Activated CD4-positive, alpha-beta memory T cell treated with anti-CD3 and anti-CD28 coated beads, Interleukin-2, amount 10 ng/mL, durations not matched to agents 7 days and 5 days (primary cell): ENCODE measurements at regions not wholly inside any gene's neighbourhood (a gene's known extent, or its start where the extent isn't known, plus 50 kb on each side); places are given as distances from the start of the nearest gene placed in this dataset.

Source experiments
- CTCF ChIA-PET: fragments of 350-600 bp; sonication (Branson Sonifier 250); formaldehyde crosslinking; loops from one replicate; lab custom pipeline; 2021; ENCODE audit warnings: antibody characterized with exemption, inconsistent platforms; lab: Charles Lee
- POLR2A ChIA-PET: fragments of 350-600 bp; sonication (Branson Sonifier 250); formaldehyde crosslinking; loops from one replicate; lab custom pipeline; 2021; ENCODE audit warnings: antibody characterized with exemption; lab: Charles Lee
- DNase-seq: peaks from one replicate; pipeline ENCODE4 v3.0.0-alpha.2; 2020
- H3K27ac Mint-ChIP-seq: one replicate; pipeline ENCODE4 v1.8.0; 2021; ENCODE audit warnings: mild to moderate bottlenecking, mixed read lengths
- H3K27me3 Mint-ChIP-seq: one replicate; pipeline ENCODE4 v1.8.0; 2021; ENCODE audit warnings: mixed read lengths
- H3K36me3 Mint-ChIP-seq: one replicate; pipeline ENCODE4 v1.8.0; 2021; ENCODE audit warnings: low read depth, mixed read lengths
- H3K4me1 Mint-ChIP-seq: one replicate; pipeline ENCODE4 v1.8.0; 2021; ENCODE audit warnings: mixed read lengths
- H3K4me3 Mint-ChIP-seq: one replicate; pipeline ENCODE4 v1.8.0; 2021; ENCODE audit warnings: mild to moderate bottlenecking, mixed read lengths
- H3K9me3 Mint-ChIP-seq: one replicate; pipeline ENCODE4 v1.8.0; 2021; ENCODE audit warnings: mixed read lengths

- DNase-seq = no peak
- Mint-ChIP-seq H3K36me3 (no peaks in the 10 kb centered on the region), H3K4me3 (no peak overlapping the region), H3K27me3 (peaks cover 9% of the 10 kb centered on the region), H3K9me3 (no peaks in the 10 kb centered on the region), H3K4me1 (peaks cover 3% of the 10 kb centered on the region), H3K27ac (no peak overlapping the region)
- POLR2A ChIA-PET = no interaction called here
- CTCF ChIA-PET = no interaction called here
Measured at GRCh38 chr6:118761645-118762044, 110.3 kb upstream of the CEP85L start.

DNA sequence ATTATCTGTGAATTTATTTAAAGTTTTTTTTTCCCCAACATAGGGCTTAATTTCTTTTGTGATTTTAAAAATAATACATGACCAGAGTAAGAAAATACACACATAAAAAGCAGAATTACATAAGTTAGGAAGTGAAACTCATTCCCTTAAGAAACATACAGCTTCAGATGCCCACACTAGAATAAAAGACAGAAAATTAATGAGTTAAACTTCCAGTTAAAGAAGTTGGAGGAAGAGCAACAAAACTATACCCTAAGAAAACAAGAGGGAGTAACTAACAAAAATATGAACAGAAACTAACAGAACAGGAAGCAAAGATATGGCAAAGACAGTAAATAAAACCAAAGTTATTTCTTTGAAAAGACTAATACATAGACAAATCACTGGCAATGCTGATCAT lies 107.6 kb upstream of the CEP85L start:
- no peak for DNase-seq
- CTCF ChIA-PET = no interaction called here
- Mint-ChIP-seq H3K9me3 (no peaks in the 10 kb centered on the region), H3K4me3 (no peak overlapping the region), H3K36me3 (no peaks in the 10 kb centered on the region), H3K27ac (no peak overlapping the region), H3K4me1 (peaks cover 5% of the 10 kb centered on the region), H3K27me3 (peaks cover 9% of the 10 kb centered on the region)
- POLR2A ChIA-PET = no interaction called here

DNA sequence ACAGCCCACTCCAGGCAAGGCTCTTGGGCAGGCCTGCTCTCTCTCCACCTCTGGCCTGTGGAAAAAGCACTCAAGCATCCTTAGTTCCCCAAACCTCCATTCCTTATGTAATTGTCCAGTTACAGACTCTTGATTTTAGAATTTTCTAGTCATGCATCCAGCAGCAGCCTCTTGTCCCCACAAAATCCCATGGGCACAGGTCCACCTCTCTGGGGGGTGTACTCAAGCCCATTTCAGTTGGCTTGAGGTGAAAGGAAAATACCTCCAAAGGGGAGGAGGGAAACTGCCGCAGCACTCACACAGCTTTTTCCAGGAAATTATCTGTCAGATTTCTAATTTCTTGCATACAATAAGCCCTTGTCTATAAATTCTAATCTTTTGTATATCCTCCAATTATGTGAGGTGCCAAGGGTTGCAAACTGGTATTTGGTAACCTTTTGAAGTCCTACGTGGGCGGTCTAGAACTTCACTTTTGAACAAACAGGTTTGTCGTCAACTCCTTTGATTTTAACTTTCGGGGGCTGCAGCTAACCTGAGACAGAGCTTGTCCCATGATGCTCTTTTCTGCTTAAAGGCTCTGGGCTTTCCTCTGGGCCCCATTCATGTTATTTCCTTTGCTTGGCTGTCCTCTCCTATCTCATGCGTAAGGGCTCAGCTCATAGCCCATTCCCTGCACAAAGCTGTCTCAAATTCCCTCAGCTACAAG lies 104.7 kb upstream of the CEP85L start:
- no peak overlapping the region for H3K27ac Mint-ChIP-seq
- H3K4me1 Mint-ChIP-seq = peaks cover 3% of the 10 kb centered on the region
- no peaks in the 10 kb centered on the region for H3K9me3 Mint-ChIP-seq
- no peak overlapping the region for H3K4me3 Mint-ChIP-seq
- ChIA-PET CTCF (no interaction called here), POLR2A (no interaction called here)
- DNase-seq = no peak
- H3K36me3 Mint-ChIP-seq = no peaks in the 10 kb centered on the region
- H3K27me3 Mint-ChIP-seq = peaks cover 8% of the 10 kb centered on the region

- Mint-ChIP-seq H3K9me3 (no peaks in the 10 kb centered on the region), H3K36me3 (no peaks in the 10 kb centered on the region), H3K27me3 (no peaks in the 10 kb centered on the region), H3K4me3 (no peak overlapping the region), H3K4me1 (peaks cover 11% of the 10 kb centered on the region), H3K27ac (no peak overlapping the region)
- ChIA-PET CTCF (no interaction called here), POLR2A (no interaction called here)
- DNase-seq = no peak
Measured at GRCh38 chr6:118752803-118753202, 101.4 kb upstream of the CEP85L start.

GRCh38 chr6:118751072-118751471 lies 99.7 kb upstream of the CEP85L start:
- no peak overlapping the region for H3K4me3 Mint-ChIP-seq
- peaks cover 8% of the 10 kb centered on the region for H3K4me1 Mint-ChIP-seq
- no peaks in the 10 kb centered on the region for H3K36me3 Mint-ChIP-seq
- H3K9me3 Mint-ChIP-seq = no peaks in the 10 kb centered on the region
- POLR2A ChIA-PET = no interaction called here
- CTCF ChIA-PET = no interaction called here
- DNase-seq = no peak
- no peak overlapping the region for H3K27ac Mint-ChIP-seq
- no peaks in the 10 kb centered on the region for H3K27me3 Mint-ChIP-seq

- H3K36me3 Mint-ChIP-seq = no peaks in the 10 kb centered on the region
- no peak overlapping the region for H3K27ac Mint-ChIP-seq
- no peak overlapping the region for H3K4me3 Mint-ChIP-seq
- no peak for DNase-seq
- ChIA-PET CTCF (no interaction called here), POLR2A (no interaction called here)
- peaks cover 8% of the 10 kb centered on the region for H3K4me1 Mint-ChIP-seq
- H3K9me3 Mint-ChIP-seq = no peaks in the 10 kb centered on the region
- H3K27me3 Mint-ChIP-seq = no peaks in the 10 kb centered on the region
Measured at GRCh38 chr6:118750143-118750542, 98.8 kb upstream of the CEP85L start.

DNA sequence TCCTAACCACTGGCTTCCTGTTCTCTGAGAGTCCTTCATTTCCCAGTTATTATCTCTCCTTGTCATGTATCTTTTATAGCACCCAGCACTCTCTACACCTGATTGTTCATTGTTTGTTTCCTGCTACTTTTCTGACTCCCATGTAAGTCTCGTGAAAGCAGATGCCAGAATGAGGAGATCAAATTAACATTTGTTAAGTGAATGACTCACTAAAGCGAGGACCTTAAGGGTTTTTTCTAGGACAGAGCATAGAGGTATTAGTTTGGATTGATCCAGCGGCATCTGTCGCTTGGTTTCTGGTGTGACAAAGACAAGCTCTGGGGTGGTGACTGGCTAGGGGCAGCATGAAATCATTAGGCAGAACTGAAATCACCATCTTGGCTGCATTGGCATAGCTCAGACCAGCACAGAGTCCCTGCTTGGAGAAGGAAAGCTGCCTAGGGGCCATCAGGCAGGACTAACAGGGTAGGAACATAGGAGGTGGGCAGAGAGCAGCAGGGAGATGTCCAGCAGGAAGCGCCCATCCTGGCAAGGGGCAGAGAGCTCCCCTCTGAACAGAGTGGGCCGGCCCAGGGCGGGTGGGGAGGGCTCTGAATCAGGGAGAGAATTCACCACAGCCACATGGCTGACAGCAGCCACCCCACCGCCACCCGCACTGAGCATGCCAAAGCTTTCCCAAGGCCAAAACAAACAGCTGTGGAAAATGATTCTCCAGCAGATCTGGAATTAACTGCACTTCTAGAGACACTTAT lies 97.1 kb upstream of the CEP85L start:
- Mint-ChIP-seq H3K27ac (no peak overlapping the region), H3K27me3 (no peaks in the 10 kb centered on the region)
- POLR2A ChIA-PET = no interaction called here

DNA sequence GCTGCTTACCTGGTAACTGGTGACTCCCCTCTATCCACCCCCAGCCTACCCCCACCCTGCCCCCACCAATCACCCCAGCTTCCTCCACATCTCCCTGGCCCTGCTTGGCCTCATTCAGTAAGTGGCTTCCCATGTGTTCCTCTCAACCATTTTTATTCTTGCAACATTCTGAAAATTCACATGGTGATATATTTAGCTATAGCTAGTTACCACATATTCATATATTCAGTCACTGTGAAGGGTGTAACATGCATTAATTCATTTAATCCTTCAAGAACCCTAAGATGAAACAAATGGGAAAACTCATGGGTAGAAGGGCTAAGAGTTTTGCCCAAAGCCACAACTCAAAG lies 95.4 kb upstream of the CEP85L start:
- peaks cover 8% of the 10 kb centered on the region for H3K4me1 Mint-ChIP-seq
- no peaks in the 10 kb centered on the region for H3K27me3 Mint-ChIP-seq
- H3K27ac Mint-ChIP-seq = no peak overlapping the region
- ChIA-PET CTCF (no interaction called here), POLR2A (no interaction called here)
- no peak overlapping the region for H3K4me3 Mint-ChIP-seq
- no peaks in the 10 kb centered on the region for H3K9me3 Mint-ChIP-seq
- H3K36me3 Mint-ChIP-seq = no peaks in the 10 kb centered on the region
- DNase-seq = no peak

More for the DNA sequence above, 97.1 kb upstream of the CEP85L start:
- Mint-ChIP-seq H3K36me3 (no peaks in the 10 kb centered on the region), H3K9me3 (no peaks in the 10 kb centered on the region), H3K4me1 (peaks cover 8% of the 10 kb centered on the region), H3K4me3 (no peak overlapping the region)
- CTCF ChIA-PET = no interaction called here
- DNase-seq = no peak

DNA sequence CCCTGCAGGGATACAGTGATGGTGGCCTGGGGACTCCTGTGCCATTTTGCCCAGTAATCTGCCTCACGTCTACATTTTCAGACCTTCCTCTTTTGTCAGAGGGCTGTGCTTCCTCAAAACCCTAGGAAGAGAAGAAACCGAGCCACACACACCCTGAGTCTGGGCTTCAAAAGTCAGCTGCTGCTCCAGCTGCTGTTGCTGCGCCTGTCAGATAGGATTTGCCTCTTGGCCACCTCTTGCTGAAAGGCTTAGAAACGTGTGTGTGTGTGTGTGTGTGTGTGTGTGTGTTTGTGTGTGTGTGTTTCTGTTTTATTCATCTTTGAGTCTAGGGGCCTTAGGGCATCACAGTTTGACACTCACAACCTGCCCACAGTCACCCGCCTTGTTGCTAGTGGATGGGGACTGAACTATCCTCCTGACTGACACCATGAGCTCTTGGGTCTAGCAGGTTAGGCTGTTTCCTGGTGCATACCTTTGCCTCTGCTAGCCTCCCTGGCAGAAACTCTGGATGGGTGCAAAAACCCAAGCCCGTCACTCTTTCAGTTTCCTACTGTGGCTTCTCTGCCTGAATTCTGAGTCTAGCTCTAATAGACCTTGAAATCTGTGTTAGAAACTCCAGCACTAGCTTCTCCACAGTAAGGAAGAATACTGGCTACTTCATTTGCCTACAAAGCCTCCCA lies 94.9 kb upstream of the CEP85L start:
- no peak overlapping the region for H3K4me3 Mint-ChIP-seq
- no peak overlapping the region for H3K27ac Mint-ChIP-seq
- H3K36me3 Mint-ChIP-seq = no peaks in the 10 kb centered on the region
- no peak for DNase-seq
- ChIA-PET CTCF (no interaction called here), POLR2A (no interaction called here)
- H3K4me1 Mint-ChIP-seq = peaks cover 8% of the 10 kb centered on the region
- no peaks in the 10 kb centered on the region for H3K27me3 Mint-ChIP-seq
- no peaks in the 10 kb centered on the region for H3K9me3 Mint-ChIP-seq

- no peaks in the 10 kb centered on the region for H3K36me3 Mint-ChIP-seq
- H3K4me3 Mint-ChIP-seq = no peak overlapping the region
- ChIA-PET POLR2A (no interaction called here), CTCF (no interaction called here)
- H3K4me1 Mint-ChIP-seq = peaks cover 5% of the 10 kb centered on the region
- no peak for DNase-seq
- no peaks in the 10 kb centered on the region for H3K9me3 Mint-ChIP-seq
- no peaks in the 10 kb centered on the region for H3K27me3 Mint-ChIP-seq
- no peak overlapping the region for H3K27ac Mint-ChIP-seq
Measured at GRCh38 chr6:118745156-118745555, 93.8 kb upstream of the CEP85L start.

DNA sequence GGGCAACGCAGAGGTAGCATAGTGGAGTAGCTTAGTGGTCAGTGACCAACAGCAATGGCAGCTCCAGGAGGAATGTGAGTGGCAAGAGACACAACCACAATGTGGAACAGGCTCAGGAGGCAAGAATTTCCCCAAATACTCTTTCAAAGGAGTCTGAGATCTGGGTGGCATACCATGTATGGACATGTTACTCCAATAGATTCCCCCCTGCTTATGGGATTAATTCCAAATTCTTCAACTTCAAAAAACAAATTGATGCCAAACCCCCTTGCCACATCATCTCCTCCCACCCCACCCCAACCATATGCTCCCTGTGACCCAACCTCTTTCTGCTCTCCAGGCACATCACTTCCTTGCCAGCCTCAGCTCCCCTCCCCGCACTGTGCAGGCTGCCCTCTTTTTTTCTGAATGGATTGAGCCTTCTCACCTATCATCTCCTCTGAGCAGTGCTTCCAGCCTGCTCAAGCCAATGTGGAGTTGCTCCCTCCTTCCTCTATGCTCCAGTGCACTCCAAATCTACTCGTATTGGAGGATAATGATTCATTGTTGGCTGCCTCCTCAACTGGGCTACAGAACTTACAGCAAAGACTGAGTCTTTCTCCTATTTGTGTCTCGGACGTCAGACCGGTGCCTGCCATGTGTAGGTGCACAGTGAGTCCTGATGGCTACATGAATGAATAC lies 93.0 kb upstream of the CEP85L start:
- ChIA-PET CTCF (no interaction called here), POLR2A (no interaction called here)
- H3K4me1 Mint-ChIP-seq = peaks cover 5% of the 10 kb centered on the region
- H3K27me3 Mint-ChIP-seq = no peaks in the 10 kb centered on the region
- no peak for DNase-seq
- H3K27ac Mint-ChIP-seq = no peak overlapping the region
- no peaks in the 10 kb centered on the region for H3K9me3 Mint-ChIP-seq
- H3K4me3 Mint-ChIP-seq = no peak overlapping the region
- no peaks in the 10 kb centered on the region for H3K36me3 Mint-ChIP-seq

DNA sequence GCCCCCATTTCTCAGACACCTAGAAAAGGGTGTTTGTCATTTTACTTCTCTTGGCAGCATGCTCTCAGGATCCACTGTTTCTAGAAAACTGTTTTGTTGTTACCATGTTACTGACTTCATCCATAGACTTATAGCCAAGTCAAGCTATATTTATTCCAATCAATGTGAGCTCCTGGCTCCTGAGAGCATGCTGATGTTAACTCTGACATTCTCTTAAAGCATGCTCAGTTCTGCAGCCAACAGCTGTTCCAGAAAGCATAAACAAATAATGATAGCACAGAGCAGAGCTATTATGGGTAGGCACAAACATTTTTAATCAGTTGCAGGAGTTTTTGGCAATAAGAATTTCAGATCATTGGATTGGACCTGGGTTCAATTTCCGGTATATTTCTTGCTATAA lies 92.4 kb upstream of the CEP85L start:
- Mint-ChIP-seq H3K4me1 (peaks cover 5% of the 10 kb centered on the region), H3K4me3 (no peak overlapping the region), H3K9me3 (no peaks in the 10 kb centered on the region), H3K27ac (no peak overlapping the region), H3K36me3 (no peaks in the 10 kb centered on the region), H3K27me3 (no peaks in the 10 kb centered on the region)
- ChIA-PET POLR2A (no interaction called here), CTCF (no interaction called here)
- no peak for DNase-seq

DNA sequence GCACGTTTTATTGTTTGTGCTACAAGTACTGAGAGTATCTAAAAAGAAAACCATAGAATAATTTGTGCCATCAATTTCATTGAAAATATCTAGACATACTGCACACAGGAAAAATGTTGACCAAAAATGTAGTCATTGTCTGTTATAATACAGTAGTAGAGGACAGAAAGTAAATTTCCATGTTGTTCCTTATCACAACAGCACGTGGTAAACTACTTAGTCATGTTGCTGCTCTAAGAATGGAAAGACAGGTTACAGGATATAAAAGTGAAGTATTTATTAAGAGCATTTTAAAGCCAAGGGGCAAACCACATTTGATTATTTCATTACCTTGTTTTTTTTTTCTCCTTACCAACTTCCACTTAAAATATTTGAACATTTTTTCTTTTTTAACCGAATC lies 89.0 kb upstream of the CEP85L start:
- Mint-ChIP-seq H3K27me3 (peaks cover 8% of the 10 kb centered on the region), H3K4me3 (no peak overlapping the region), H3K36me3 (no peaks in the 10 kb centered on the region), H3K27ac (no peak overlapping the region), H3K9me3 (no peaks in the 10 kb centered on the region), H3K4me1 (peaks cover 3% of the 10 kb centered on the region)
- DNase-seq = no peak
- ChIA-PET POLR2A (no interaction called here), CTCF (no interaction called here)
